Stomach (tissue), 8 donors: ENCODE measurements at regions not wholly inside any gene's neighbourhood (a gene's known extent, or its start where the extent isn't known, plus 50 kb on each side); places are given as distances from the start of the nearest gene placed in this dataset.

Experiments
- DNase-seq, 2 donors: peaks; one replicate each; pipeline versions ENCODE4 v3.0.0 to v3.0.0-alpha.2; 2013 to 2019
- H3K27ac ChIP-seq, 5 donors: fragments of 200-600 bp in 4 of 5; sonication (generic) in 4 of 5; one replicate each; pipeline ENCODE4 v1.5.1; 2013 to 2019; ENCODE audit warnings: mild to moderate bottlenecking in 1 of 5, moderate library complexity in 1 of 5
- H3K27me3 ChIP-seq, 3 donors: fragments of 200-600 bp; sonication (generic); one replicate each; pipeline ENCODE4 v1.5.1; 2017 to 2019; ENCODE audit warnings: mixed run types in 1 of 3
- H3K36me3 ChIP-seq, 4 donors: fragments of 200-600 bp; sonication (generic); 1 replicate in 3 of 4; 2 replicates in 1 of 4; pipeline ENCODE4 v1.5.1; 2016 to 2019
- H3K4me1 ChIP-seq, 4 donors: fragments of 200-600 bp; sonication (generic); one replicate each; pipeline ENCODE4 v1.5.1; 2016 to 2019
- H3K4me3 ChIP-seq, 4 donors: fragments of 200-600 bp; sonication (generic) in 3 of 4; one replicate each; pipeline ENCODE4 v1.5.1; 2016 to 2019; ENCODE audit warnings: mild to moderate bottlenecking in 1 of 4
- H3K9me3 ChIP-seq, 4 donors: fragments of 200-600 bp; sonication (generic); one replicate each; pipeline ENCODE4 v1.5.1; 2016 to 2019
- CTCF ChIP-seq, 7 experiments: fragments of 450-650 bp in 4 of 7; fragments of 200-600 bp in 3 of 7; sonication (generic) in 3 of 7; IDR thresholded peaks; one replicate each; pipeline ENCODE4 v1.5.1; 2016 to 2019; ENCODE audit warnings: antibody characterized with exemption in 7 of 7, control low read depth in 2 of 7, mild to moderate bottlenecking in 1 of 7
- EP300 ChIP-seq: sonication (generic); formaldehyde crosslinking; IDR thresholded peaks from one replicate; pipeline ENCODE4 v1.6.1; 2017; ENCODE audit warnings: antibody characterized with exemption
- POLR2A ChIP-seq, 4 donors: fragments of 450-650 bp; IDR thresholded peaks; one replicate each; pipeline ENCODE4 v1.6.1; 2016; ENCODE audit warnings: antibody characterized with exemption in 4 of 4, control low read depth in 2 of 4, mild to moderate bottlenecking in 1 of 4, moderate library complexity in 1 of 4
- POLR2AphosphoS5 ChIP-seq, 3 donors: sonication (generic); formaldehyde crosslinking; IDR thresholded peaks; one replicate each; pipeline ENCODE4 v1.6.1; 2016; ENCODE audit warnings: antibody characterized with exemption in 3 of 3
- WGBS, 5 donors: extraction: QIAGEN DNeasy Blood & Tissue Kit in 3 of 5; methylation state at CpG; one replicate each; pipeline versions ENCODE4 v1.1.5 to v1.1.7; 2013 to 2018; 5-methylcytosine and 5-hydroxymethylcytosine counted together
- intact Hi-C: fragments of 100-400 bp; cut with DNase I; formaldehyde crosslinking; loops from one replicate; pipeline ENCODE4 v1.15.1; 2023; ENCODE audit warnings: low total_unique reads
- donor health status: healthy with polysubstance abuse.
- donor health status: Bipolar disorder and iron deficiency.
- donor health status: healthy.

GRCh38 chr6:10250655-10251220 is 164.1 kb downstream of the TFAP2A start:
- 59 to 66% (median 65%) methylated on average over 4 of the region's 4 CpGs for WGBS, 5 donors

DNA sequence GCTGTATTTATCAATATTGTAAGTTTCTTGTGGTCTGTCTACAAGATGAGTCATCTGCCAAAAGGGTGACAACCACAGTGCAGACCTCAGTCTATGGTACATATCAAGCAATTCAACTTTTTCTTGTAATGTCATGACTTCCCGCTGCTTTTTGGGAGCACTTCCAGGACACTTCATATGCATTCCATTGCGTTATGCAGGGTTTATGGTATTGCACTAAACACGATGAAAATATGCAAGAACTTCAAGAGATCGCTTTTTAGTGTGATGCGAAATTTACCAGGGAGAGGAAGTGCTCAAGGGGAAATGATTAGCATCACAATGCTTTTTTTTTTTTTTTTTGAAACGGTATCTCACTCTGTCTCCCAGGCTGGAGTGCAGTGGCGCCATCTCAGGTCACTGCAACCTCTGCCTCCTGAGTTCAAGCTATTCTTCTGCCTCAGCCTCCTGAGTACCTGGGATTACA is 166.5 kb downstream of the TFAP2A start:
- Histone ChIP-seq H3K9me3 (no peaks in the 10 kb centered on the region), H3K4me3 (no peak overlapping the region), H3K27me3 (peaks cover 0 to 4% (median 0%) of the 10 kb centered on the region in 3 donors), H3K36me3 (no peaks in the 10 kb centered on the region), H3K27ac (no peak overlapping the region), H3K4me1 (no peaks in the 10 kb centered on the region)
- intact Hi-C loops = no loop called here
- 62 to 79% (median 68%) methylated on average over 7 of the region's 7 CpGs for WGBS, 5 donors
- TF ChIP-seq POLR2AphosphoS5 (IDR thresholded peaks at IDR 0.05) (no peak), EP300 (no peak), POLR2A (IDR thresholded peaks at IDR 0.05) (no peak), CTCF (IDR thresholded peaks at IDR 0.05) (no peak)
- no peak for DNase-seq

More at GRCh38 chr6:10250655-10251220, 164.1 kb downstream of the TFAP2A start:
- H3K4me1 ChIP-seq = no peaks in the 10 kb centered on the region
- H3K4me3 ChIP-seq = no peak overlapping the region
- TF ChIP-seq CTCF (IDR thresholded peaks at IDR 0.05) (no peak), POLR2AphosphoS5 (IDR thresholded peaks at IDR 0.05) (no peak), POLR2A (IDR thresholded peaks at IDR 0.05) (no peak), EP300 (no peak)
- no peak overlapping the region for H3K27ac ChIP-seq
- no peaks in the 10 kb centered on the region for H3K27me3 ChIP-seq
- H3K36me3 ChIP-seq = no peaks in the 10 kb centered on the region
- no peak for DNase-seq
- no peaks in the 10 kb centered on the region for H3K9me3 ChIP-seq
- intact Hi-C loops = no loop called here

DNA sequence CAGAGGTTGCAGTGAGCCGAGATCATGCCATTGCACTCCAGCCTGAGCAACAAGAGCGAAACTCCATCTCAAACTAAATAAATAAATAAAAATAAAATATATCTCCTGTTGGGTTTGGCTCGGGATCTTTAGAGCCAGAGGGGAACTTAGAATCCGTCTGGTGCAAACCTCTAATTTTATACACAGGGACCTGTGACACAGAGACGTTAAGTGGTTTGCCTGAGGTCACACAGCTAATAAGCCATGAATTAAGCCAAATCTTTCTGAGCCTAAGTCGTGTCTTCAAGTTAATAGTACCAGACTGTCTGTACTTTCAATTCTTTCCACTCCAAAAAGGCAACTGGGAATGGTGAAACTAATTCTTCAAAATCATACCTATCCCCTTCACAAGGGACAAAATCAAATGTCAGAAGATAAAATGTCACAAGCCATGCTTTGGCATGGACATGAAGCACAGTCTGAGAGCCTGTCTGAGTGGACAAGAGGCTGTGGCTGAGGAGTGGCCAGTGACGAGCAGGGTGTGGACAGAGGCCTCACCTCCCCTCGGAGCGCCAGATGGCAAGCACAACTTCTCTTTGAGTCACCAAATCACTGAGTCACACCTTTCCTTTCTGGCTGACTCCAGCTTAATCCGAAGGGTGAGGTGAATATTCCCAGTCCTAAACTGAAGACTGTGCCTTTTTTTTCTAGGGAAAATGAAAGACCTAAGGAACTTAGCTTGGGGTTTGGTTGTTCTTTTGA is 177.4 kb downstream of the TFAP2A start:
- Histone ChIP-seq H3K36me3 (no peaks in the 10 kb centered on the region), H3K27ac (no peak overlapping the region), H3K4me3 (no peak overlapping the region), H3K27me3 (no peaks in the 10 kb centered on the region), H3K4me1 (no peaks in the 10 kb centered on the region), H3K9me3 (no peaks in the 10 kb centered on the region)
- no peak for DNase-seq
- intact Hi-C loops = no loop called here
- WGBS, 5 donors = 71 to 77% (median 77%) methylated on average over 10 of the region's 10 CpGs
- no peak for TF ChIP-seq POLR2A (IDR thresholded peaks at IDR 0.05)
- TF ChIP-seq POLR2AphosphoS5 (IDR thresholded peaks at IDR 0.05) = no peak
- TF ChIP-seq CTCF (IDR thresholded peaks at IDR 0.05) = no peak

GRCh38 chr6:10235344-10235743 is 179.5 kb downstream of the TFAP2A start:
- DNase-seq = no peak
- TF ChIP-seq POLR2AphosphoS5 (IDR thresholded peaks at IDR 0.05) = no peak
- no peak for TF ChIP-seq POLR2A (IDR thresholded peaks at IDR 0.05)
- TF ChIP-seq EP300 = no peak
- TF ChIP-seq CTCF (IDR thresholded peaks at IDR 0.05) = no peak
- intact Hi-C loops = no loop called here
- no peaks in the 10 kb centered on the region for H3K4me1 ChIP-seq
- no peaks in the 10 kb centered on the region for H3K36me3 ChIP-seq
- 57 to 74% (median 64%) methylated on average over 4 of the region's 4 CpGs for WGBS, 5 donors
- H3K4me3 ChIP-seq = no peak overlapping the region
- no peaks in the 10 kb centered on the region for H3K27me3 ChIP-seq
- H3K9me3 ChIP-seq = no peaks in the 10 kb centered on the region
- no peak overlapping the region for H3K27ac ChIP-seq
